Prostate gland (tissue), 2 donors: ENCODE measurements at regions not wholly inside any gene's neighbourhood (a gene's known extent, or its start where the extent isn't known, plus 50 kb on each side); places are given as distances from the start of the nearest gene placed in this dataset.

Experiments used
- DNase-seq: peaks from one replicate; pipeline ENCODE4 v3.0.0-alpha.2; 2019; ENCODE audit warnings: low spot score
- H3K27ac ChIP-seq, 2 donors: fragments of 200-600 bp; sonication (generic); 2 replicates each; pipeline ENCODE4 v1.5.1; 2017 to 2019
- H3K27me3 ChIP-seq: fragments of 200-600 bp; sonication (generic); replicated peaks from 2 replicates; pipeline ENCODE4 v1.5.1; 2019; ENCODE audit not compliant: insufficient read depth
- H3K36me3 ChIP-seq, 2 donors: fragments of 200-600 bp; sonication (generic); 1 replicate in 1 of 2; 2 replicates in 1 of 2; pipeline versions ENCODE4 v1.5.1 to v1.8.1; 2017 to 2019
- H3K4me1 ChIP-seq: fragments of 200-600 bp; sonication (generic); replicated peaks from 2 replicates; pipeline ENCODE4 v1.5.1; 2019
- H3K4me3 ChIP-seq, 2 donors: fragments of 200-600 bp; sonication (generic); 2 replicates each; pipeline ENCODE4 v1.5.1; 2017 to 2019
- H3K9me3 ChIP-seq: fragments of 200-600 bp; sonication (generic); 2 replicates; pipeline ENCODE4 v1.5.1; 2017
- CTCF ChIP-seq, 4 experiments: fragments of 200-600 bp in 2 of 4; fragments of 450-650 bp in 2 of 4; sonication (generic) in 2 of 4; IDR thresholded peaks; 1 replicate in 3 of 4; 2 replicates in 1 of 4; pipeline ENCODE4 v1.5.1; 2016 to 2019; ENCODE audit warnings: antibody characterized with exemption in 4 of 4, mild to moderate bottlenecking in 2 of 4, moderate library complexity in 2 of 4
- POLR2A ChIP-seq: fragments of 450-650 bp; IDR thresholded peaks from one replicate; pipeline ENCODE4 v1.6.1; 2016; ENCODE audit warnings: antibody characterized with exemption, mild to moderate bottlenecking
- POLR2AphosphoS5 ChIP-seq: sonication (generic); formaldehyde crosslinking; IDR thresholded peaks from one replicate; pipeline ENCODE4 v1.6.1; 2017; ENCODE audit warnings: antibody characterized with exemption
- WGBS: methylation state at CpG from one replicate; pipeline ENCODE4 v1.1.5; 2018; 5-methylcytosine and 5-hydroxymethylcytosine counted together
- intact Hi-C: fragments of 100-400 bp; cut with DNase I; formaldehyde crosslinking; loops from one replicate; pipeline ENCODE4 v1.14.2; 2022

- no peak for TF ChIP-seq POLR2A
- TF ChIP-seq CTCF (IDR thresholded peaks at IDR 0.05) = no peak
- TF ChIP-seq POLR2AphosphoS5 = no peak
- Histone ChIP-seq H3K4me1 (no peaks in the 10 kb centered on the region), H3K4me3 (no peak overlapping the region), H3K27me3 (no peaks in the 10 kb centered on the region), H3K36me3 (no peaks in the 10 kb centered on the region), H3K27ac (no peak overlapping the region), H3K9me3 (no peaks in the 10 kb centered on the region)
- no peak for DNase-seq
- WGBS = 64% methylated on average over 3 of the region's 3 CpGs
- intact Hi-C loops = no loop called here
Observed at GRCh38 chr15:62453375-62453774, 288.3 kb upstream of the C2CD4B start.

GRCh38 chr15:62453981-62454380, 288.9 kb upstream of the C2CD4B start:
- Histone ChIP-seq H3K4me3 (no peak overlapping the region), H3K9me3 (no peaks in the 10 kb centered on the region), H3K27ac (no peak overlapping the region), H3K4me1 (no peaks in the 10 kb centered on the region), H3K36me3 (no peaks in the 10 kb centered on the region), H3K27me3 (no peaks in the 10 kb centered on the region)
- intact Hi-C loops = no loop called here
- WGBS = 83% methylated on average over 5 of the region's 5 CpGs
- TF ChIP-seq POLR2AphosphoS5 (no peak), POLR2A (no peak), CTCF (IDR thresholded peaks at IDR 0.05) (no peak)
- no peak for DNase-seq

- Histone ChIP-seq H3K4me3 (no peak overlapping the region), H3K9me3 (no peaks in the 10 kb centered on the region), H3K27ac (no peak overlapping the region), H3K4me1 (no peaks in the 10 kb centered on the region), H3K27me3 (no peaks in the 10 kb centered on the region), H3K36me3 (no peaks in the 10 kb centered on the region)
- no peak for TF ChIP-seq POLR2AphosphoS5
- TF ChIP-seq POLR2A = no peak
- TF ChIP-seq CTCF (IDR thresholded peaks at IDR 0.05) = no peak
- WGBS = 83% methylated on average over 6 of the region's 6 CpGs
- intact Hi-C loops = no loop called here
- no peak for DNase-seq
Observed at GRCh38 chr15:62454567-62455172, 289.6 kb upstream of the C2CD4B start.

GRCh38 chr15:62455441-62455921, 290.4 kb upstream of the C2CD4B start:
- H3K9me3 ChIP-seq = no peaks in the 10 kb centered on the region
- 85% methylated on average over 11 of the region's 12 CpGs for WGBS
- no peaks in the 10 kb centered on the region for H3K27me3 ChIP-seq
- no peak for DNase-seq
- intact Hi-C loops = no loop called here
- H3K4me1 ChIP-seq = no peaks in the 10 kb centered on the region
- H3K27ac ChIP-seq = no peak overlapping the region
- H3K36me3 ChIP-seq = no peaks in the 10 kb centered on the region
- TF ChIP-seq CTCF (IDR thresholded peaks at IDR 0.05) (no peak), POLR2A (no peak), POLR2AphosphoS5 (no peak)
- H3K4me3 ChIP-seq = no peak overlapping the region
